ENCODE measurements at regions not wholly inside any gene's neighbourhood (a gene's known extent, or its start where the extent isn't known, plus 50 kb on each side); places are given as distances from the start of the nearest gene placed in this dataset.

DNA sequence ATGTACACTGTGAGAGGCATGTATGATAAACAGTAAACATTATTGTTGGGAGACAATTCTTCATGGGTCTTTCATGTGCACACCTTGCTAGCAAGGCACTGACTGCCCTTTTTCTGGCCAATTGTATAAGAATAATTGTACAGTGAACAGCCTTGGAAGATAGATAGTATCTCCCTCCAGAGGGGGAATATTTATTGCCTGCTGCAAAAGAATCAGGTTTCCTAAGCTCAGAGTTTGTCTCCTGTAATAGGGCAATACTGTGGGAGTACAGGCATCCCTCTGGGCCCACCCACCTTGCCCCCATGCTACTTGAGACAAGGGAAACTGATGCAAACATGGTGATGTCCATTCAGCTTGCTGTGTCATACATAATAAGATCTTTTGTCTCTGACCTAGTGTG is 442.2 kb downstream of the HDGFL1 start:
- no peak for TF ChIP-seq CTCF (IDR thresholded peaks at IDR 0.05; ENCODE audit: poor library complexity)
- no peak for TF ChIP-seq EZH2 (IDR thresholded peaks at IDR 0.05; ENCODE audit: borderline replicate concordance)
